GM23338 (cell line): ENCODE measurements at regions not wholly inside any gene's neighbourhood (a gene's known extent, or its start where the extent isn't known, plus 50 kb on each side); places are given as distances from the start of the nearest gene placed in this dataset.

ENCODE experiments used
- ATAC-seq: fragments of 200-7000 bp; cut with Tn5 transposase; 3 replicates; pipeline ENCODE4 v1.9.1; 2020
- DNase-seq: peaks from one replicate; pipeline ENCODE4 v3.0.0-alpha.2; 2015; ENCODE audit warnings: low spot score
- H2AFZ ChIP-seq: fragments of 200-600 bp; sonication (generic); 2 replicates; pipeline ENCODE4 v1.8.0; 2016; ENCODE audit warnings: antibody characterized with exemption, mild to moderate bottlenecking, moderate library complexity
- H3F3A ChIP-seq: fragments of 200-600 bp; sonication (generic); replicated peaks from 2 replicates; pipeline ENCODE4 v1.8.0; 2017; ENCODE audit warnings: antibody characterized with exemption, mixed run types, low read depth
- H3K27ac ChIP-seq: fragments of 200-600 bp; sonication (generic); 2 replicates; pipeline ENCODE4 v1.6.1; 2016; ENCODE audit warnings: low read depth
- H3K27me3 ChIP-seq: fragments of 200-600 bp; sonication (generic); 2 replicates; pipeline ENCODE4 v1.8.0; 2016; ENCODE audit warnings: mild to moderate bottlenecking, mixed run types, moderate library complexity; ENCODE audit not compliant: insufficient read depth
- H3K36me3 ChIP-seq: fragments of 200-600 bp; sonication (generic); 2 replicates; pipeline ENCODE4 v1.8.0; 2016; ENCODE audit warnings: mild to moderate bottlenecking; ENCODE audit not compliant: insufficient read depth
- H3K4me1 ChIP-seq: fragments of 200-600 bp; sonication (generic); 2 replicates; pipeline ENCODE4 v1.8.0; 2016; ENCODE audit warnings: mild to moderate bottlenecking, moderate library complexity; ENCODE audit not compliant: insufficient read depth
- H3K4me2 ChIP-seq: fragments of 200-600 bp; sonication (generic); 2 replicates; pipeline ENCODE4 v1.7.1; 2017; ENCODE audit warnings: mixed run types
- H3K4me3 ChIP-seq: fragments of 200-600 bp; sonication (generic); 2 replicates; pipeline ENCODE4 v1.6.1; 2016; ENCODE audit warnings: mixed run types
- H3K79me2 ChIP-seq: fragments of 200-600 bp; sonication (generic); replicated peaks from 2 replicates; pipeline ENCODE4 v1.8.0; 2017; ENCODE audit warnings: mild to moderate bottlenecking; ENCODE audit not compliant: insufficient read depth
- H3K9me2 ChIP-seq: fragments of 200-600 bp; sonication (generic); 2 replicates; pipeline ENCODE4 v1.8.0; 2017; ENCODE audit not compliant: insufficient read depth
- H4K20me1 ChIP-seq: fragments of 200-600 bp; sonication (generic); replicated peaks from 2 replicates; pipeline ENCODE4 v1.8.0; 2017; ENCODE audit warnings: mild to moderate bottlenecking; ENCODE audit not compliant: insufficient read depth
- H3K27ac Mint-ChIP-seq: 2 replicates; pipeline ENCODE4 v1.8.0; 2020; ENCODE audit warnings: inconsistent platforms, mild to moderate bottlenecking, moderate library complexity, mixed read lengths
- H3K27me3 Mint-ChIP-seq: 3 replicates; pipeline ENCODE4 v1.8.0; 2022; ENCODE audit warnings: low read depth, mild to moderate bottlenecking, moderate library complexity, mixed read lengths, inconsistent platforms; ENCODE audit not compliant: insufficient read depth, poor library complexity
- H3K36me3 Mint-ChIP-seq: 3 replicates; pipeline ENCODE4 v1.8.0; 2021; ENCODE audit warnings: low read depth, mild to moderate bottlenecking, inconsistent platforms, moderate library complexity, mixed read lengths
- H3K4me1 Mint-ChIP-seq: 3 replicates; pipeline ENCODE4 v1.8.0; 2020; ENCODE audit warnings: mild to moderate bottlenecking, inconsistent platforms, mixed read lengths
- H3K4me3 Mint-ChIP-seq: 3 replicates; pipeline ENCODE4 v1.8.0; 2021; ENCODE audit warnings: moderate library complexity, mild to moderate bottlenecking, inconsistent platforms, mixed read lengths
- H3K9me3 Mint-ChIP-seq: 3 replicates; pipeline ENCODE4 v1.8.0; 2020; ENCODE audit warnings: moderate library complexity, mild to moderate bottlenecking, inconsistent platforms, mixed read lengths
- CREB1 ChIP-seq: fragments of 250-450 bp; sonication (Bioruptor Pico); IDR thresholded peaks from 2 replicates; pipeline ENCODE4 v1.5.0; 2020; ENCODE audit warnings: low read depth, mild to moderate bottlenecking, moderate library complexity
- EZH2phosphoT487 ChIP-seq: fragments of 200-600 bp; sonication (generic); IDR thresholded peaks from one replicate; pipeline ENCODE4 v1.8.1; 2018; ENCODE audit warnings: antibody characterized with exemption; ENCODE audit not compliant: unreplicated experiment
- JUNB ChIP-seq: IDR thresholded peaks from one replicate; pipeline ENCODE4 v1.6.1; 2016; ENCODE audit warnings: antibody characterized with exemption; ENCODE audit not compliant: unreplicated experiment
- POLR2AphosphoS5 ChIP-seq: IDR thresholded peaks from 2 replicates; pipeline ENCODE4 v1.6.1; 2016; ENCODE audit warnings: antibody characterized with exemption, low read depth
- STAT1 ChIP-seq: IDR thresholded peaks from one replicate; pipeline ENCODE4 v1.6.1; 2016; ENCODE audit warnings: antibody characterized with exemption; ENCODE audit not compliant: unreplicated experiment
- TF ChIP-seq, protein P1 (sequence below): IDR thresholded peaks from 2 replicates; pipeline ENCODE4 v1.6.1; 2016; ENCODE audit warnings: antibody characterized with exemption
- TF ChIP-seq, protein P2 (sequence below): fragments of 250-450 bp; sonication (Bioruptor Pico); IDR thresholded peaks from 2 replicates; pipeline ENCODE4 v1.5.0; 2020; ENCODE audit warnings: mild to moderate bottlenecking, moderate library complexity
- TF ChIP-seq, protein P3 (sequence below), 2 experiments: fragments of 200-600 bp in 1 of 2; sonication (generic) in 1 of 2; conservative IDR thresholded peaks; 2 replicates each; pipeline versions ENCODE4 v1.5.1 to v1.6.1; 2016 to 2017; ENCODE audit warnings: antibody characterized with exemption in 2 of 2, low read depth in 2 of 2, mild to moderate bottlenecking in 2 of 2, moderate library complexity in 1 of 2

DNA sequence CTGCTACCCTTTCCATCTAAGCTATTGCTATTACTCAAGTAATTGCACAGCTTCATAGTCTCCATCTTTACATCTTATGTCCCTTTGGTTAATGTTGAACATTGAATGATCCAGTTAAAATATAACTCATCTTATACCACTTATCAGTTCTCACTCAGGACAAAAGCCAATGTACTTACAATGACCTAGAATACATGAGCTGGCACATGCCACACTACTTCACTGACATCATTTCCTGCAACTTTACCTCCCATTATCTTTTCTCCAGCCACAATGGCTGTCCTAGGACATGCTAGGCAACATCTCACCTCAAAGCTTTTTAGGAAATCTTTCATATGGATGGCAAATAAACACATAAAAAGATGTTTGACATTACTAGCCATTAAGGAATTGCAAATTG lies 309.2 kb downstream of the FOXG1 start:
- H3K36me3 ChIP-seq: no peaks in the 10 kb centered on the region
- TF ChIP-seq, protein P1, sequence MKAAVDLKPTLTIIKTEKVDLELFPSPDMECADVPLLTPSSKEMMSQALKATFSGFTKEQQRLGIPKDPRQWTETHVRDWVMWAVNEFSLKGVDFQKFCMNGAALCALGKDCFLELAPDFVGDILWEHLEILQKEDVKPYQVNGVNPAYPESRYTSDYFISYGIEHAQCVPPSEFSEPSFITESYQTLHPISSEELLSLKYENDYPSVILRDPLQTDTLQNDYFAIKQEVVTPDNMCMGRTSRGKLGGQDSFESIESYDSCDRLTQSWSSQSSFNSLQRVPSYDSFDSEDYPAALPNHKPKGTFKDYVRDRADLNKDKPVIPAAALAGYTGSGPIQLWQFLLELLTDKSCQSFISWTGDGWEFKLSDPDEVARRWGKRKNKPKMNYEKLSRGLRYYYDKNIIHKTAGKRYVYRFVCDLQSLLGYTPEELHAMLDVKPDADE: no peak
- no peak for TF ChIP-seq JUNB
- TF ChIP-seq POLR2AphosphoS5: no peak
- TF ChIP-seq STAT1: no peak
- Mint-ChIP-seq H3K4me1 (peaks cover 11% of the 10 kb centered on the region; the same call in 2 of the 3 replicates), H3K9me3 (no peaks in the 10 kb centered on the region), H3K27ac (no peak overlapping the region), H3K4me3 (no peak overlapping the region), H3K27me3 (no peaks in the 10 kb centered on the region), H3K36me3 (no peaks in the 10 kb centered on the region)
- H3K4me2 ChIP-seq: no peak overlapping the region
- no peaks in the 10 kb centered on the region for H3K4me1 ChIP-seq
- H3K9me2 ChIP-seq: no peaks in the 10 kb centered on the region
- no peaks in the 10 kb centered on the region for H3K27me3 ChIP-seq
- H3K79me2 ChIP-seq: no peaks in the 10 kb centered on the region
- DNase-seq (no peak), ATAC-seq (no peak)
- no peak overlapping the region for H2AFZ ChIP-seq
- no peak overlapping the region for H3K27ac ChIP-seq
- no peaks in the 10 kb centered on the region for H4K20me1 ChIP-seq
- no peaks in the 10 kb centered on the region for H3F3A ChIP-seq
- H3K4me3 ChIP-seq: no peak overlapping the region

DNA sequence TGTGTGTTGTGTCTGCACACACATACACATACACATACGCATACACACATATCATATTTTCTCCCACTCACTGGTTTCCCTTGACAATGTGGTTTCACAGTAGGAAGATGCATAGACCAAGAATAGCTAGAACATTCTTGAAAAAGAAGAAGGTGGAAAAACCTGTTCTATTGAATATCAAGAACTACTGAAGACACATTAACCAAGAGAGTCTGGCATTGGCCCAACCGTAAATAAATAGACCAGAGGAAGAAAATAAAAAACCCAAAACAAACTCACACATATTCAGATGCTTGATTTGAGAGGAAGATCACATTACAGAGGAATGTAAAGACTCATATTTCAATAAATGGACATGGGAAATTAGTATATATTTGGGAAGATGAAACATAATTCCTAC lies 311.3 kb downstream of the FOXG1 start:
- Histone ChIP-seq H2AFZ (no peak overlapping the region), H3F3A (no peaks in the 10 kb centered on the region), H3K36me3 (no peaks in the 10 kb centered on the region), H3K4me3 (no peak overlapping the region), H3K27ac (no peak overlapping the region), H4K20me1 (no peaks in the 10 kb centered on the region), H3K4me2 (no peak overlapping the region), H3K9me2 (no peaks in the 10 kb centered on the region), H3K79me2 (no peaks in the 10 kb centered on the region), H3K4me1 (no peaks in the 10 kb centered on the region), H3K27me3 (no peaks in the 10 kb centered on the region)
- Mint-ChIP-seq H3K27ac (no peak overlapping the region), H3K27me3 (no peaks in the 10 kb centered on the region), H3K9me3 (no peaks in the 10 kb centered on the region), H3K4me1 (peaks cover 11% of the 10 kb centered on the region; the same call in 2 of the 3 replicates), H3K36me3 (no peaks in the 10 kb centered on the region), H3K4me3 (no peak overlapping the region)
- ATAC-seq (no peak), DNase-seq (no peak)
- TF ChIP-seq CREB1 (CRISPR knock-in tag) (no peak), EZH2phosphoT487 (no peak)
- TF ChIP-seq, protein P2, sequence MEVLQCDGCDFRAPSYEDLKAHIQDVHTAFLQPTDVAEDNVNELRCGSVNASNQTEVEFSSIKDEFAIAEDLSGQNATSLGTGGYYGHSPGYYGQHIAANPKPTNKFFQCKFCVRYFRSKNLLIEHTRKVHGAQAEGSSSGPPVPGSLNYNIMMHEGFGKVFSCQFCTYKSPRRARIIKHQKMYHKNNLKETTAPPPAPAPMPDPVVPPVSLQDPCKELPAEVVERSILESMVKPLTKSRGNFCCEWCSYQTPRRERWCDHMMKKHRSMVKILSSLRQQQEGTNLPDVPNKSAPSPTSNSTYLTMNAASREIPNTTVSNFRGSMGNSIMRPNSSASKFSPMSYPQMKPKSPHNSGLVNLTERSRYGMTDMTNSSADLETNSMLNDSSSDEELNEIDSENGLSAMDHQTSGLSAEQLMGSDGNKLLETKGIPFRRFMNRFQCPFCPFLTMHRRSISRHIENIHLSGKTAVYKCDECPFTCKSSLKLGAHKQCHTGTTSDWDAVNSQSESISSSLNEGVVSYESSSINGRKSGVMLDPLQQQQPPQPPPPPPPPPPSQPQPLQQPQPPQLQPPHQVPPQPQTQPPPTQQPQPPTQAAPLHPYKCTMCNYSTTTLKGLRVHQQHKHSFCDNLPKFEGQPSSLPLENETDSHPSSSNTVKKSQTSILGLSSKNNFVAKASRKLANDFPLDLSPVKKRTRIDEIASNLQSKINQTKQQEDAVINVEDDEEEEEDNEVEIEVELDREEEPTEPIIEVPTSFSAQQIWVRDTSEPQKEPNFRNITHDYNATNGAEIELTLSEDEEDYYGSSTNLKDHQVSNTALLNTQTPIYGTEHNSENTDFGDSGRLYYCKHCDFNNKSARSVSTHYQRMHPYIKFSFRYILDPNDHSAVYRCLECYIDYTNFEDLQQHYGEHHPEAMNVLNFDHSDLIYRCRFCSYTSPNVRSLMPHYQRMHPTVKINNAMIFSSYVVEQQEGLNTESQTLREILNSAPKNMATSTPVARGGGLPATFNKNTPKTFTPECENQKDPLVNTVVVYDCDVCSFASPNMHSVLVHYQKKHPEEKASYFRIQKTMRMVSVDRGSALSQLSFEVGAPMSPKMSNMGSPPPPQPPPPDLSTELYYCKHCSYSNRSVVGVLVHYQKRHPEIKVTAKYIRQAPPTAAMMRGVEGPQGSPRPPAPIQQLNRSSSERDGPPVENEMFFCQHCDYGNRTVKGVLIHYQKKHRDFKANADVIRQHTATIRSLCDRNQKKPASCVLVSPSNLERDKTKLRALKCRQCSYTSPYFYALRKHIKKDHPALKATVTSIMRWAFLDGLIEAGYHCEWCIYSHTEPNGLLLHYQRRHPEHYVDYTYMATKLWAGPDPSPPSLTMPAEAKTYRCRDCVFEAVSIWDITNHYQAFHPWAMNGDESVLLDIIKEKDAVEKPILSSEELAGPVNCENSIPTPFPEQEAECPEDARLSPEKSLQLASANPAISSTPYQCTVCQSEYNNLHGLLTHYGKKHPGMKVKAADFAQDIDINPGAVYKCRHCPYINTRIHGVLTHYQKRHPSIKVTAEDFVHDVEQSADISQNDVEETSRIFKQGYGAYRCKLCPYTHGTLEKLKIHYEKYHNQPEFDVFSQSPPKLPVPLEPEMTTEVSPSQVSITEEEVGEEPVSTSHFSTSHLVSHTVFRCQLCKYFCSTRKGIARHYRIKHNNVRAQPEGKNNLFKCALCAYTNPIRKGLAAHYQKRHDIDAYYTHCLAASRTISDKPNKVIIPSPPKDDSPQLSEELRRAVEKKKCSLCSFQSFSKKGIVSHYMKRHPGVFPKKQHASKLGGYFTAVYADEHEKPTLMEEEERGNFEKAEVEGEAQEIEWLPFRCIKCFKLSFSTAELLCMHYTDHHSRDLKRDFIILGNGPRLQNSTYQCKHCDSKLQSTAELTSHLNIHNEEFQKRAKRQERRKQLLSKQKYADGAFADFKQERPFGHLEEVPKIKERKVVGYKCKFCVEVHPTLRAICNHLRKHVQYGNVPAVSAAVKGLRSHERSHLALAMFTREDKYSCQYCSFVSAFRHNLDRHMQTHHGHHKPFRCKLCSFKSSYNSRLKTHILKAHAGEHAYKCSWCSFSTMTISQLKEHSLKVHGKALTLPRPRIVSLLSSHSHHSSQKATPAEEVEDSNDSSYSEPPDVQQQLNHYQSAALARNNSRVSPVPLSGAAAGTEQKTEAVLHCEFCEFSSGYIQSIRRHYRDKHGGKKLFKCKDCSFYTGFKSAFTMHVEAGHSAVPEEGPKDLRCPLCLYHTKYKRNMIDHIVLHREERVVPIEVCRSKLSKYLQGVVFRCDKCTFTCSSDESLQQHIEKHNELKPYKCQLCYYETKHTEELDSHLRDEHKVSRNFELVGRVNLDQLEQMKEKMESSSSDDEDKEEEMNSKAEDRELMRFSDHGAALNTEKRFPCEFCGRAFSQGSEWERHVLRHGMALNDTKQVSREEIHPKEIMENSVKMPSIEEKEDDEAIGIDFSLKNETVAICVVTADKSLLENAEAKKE (CRISPR knock-in tag): no peak
- TF ChIP-seq, protein P3, sequence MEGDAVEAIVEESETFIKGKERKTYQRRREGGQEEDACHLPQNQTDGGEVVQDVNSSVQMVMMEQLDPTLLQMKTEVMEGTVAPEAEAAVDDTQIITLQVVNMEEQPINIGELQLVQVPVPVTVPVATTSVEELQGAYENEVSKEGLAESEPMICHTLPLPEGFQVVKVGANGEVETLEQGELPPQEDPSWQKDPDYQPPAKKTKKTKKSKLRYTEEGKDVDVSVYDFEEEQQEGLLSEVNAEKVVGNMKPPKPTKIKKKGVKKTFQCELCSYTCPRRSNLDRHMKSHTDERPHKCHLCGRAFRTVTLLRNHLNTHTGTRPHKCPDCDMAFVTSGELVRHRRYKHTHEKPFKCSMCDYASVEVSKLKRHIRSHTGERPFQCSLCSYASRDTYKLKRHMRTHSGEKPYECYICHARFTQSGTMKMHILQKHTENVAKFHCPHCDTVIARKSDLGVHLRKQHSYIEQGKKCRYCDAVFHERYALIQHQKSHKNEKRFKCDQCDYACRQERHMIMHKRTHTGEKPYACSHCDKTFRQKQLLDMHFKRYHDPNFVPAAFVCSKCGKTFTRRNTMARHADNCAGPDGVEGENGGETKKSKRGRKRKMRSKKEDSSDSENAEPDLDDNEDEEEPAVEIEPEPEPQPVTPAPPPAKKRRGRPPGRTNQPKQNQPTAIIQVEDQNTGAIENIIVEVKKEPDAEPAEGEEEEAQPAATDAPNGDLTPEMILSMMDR (conservative IDR thresholded peaks at IDR 0.05; ENCODE audit: low read depth in 2 of 2): no peak
